HG03025 (cell line): ENCODE measurements at regions not wholly inside any gene's neighbourhood (a gene's known extent, or its start where the extent isn't known, plus 50 kb on each side); places are given as distances from the start of the nearest gene placed in this dataset.
"Not testable (repeated sequence)": the region's sequence is repeated elsewhere in the genome, so short reads cannot be mapped to it uniquely, and the experiment has no call there.

ENCODE experiments used
- ATAC-seq: cut with Tn5 transposase; IDR thresholded peaks from one replicate; pipeline ENCODE4 v1.9.1; 2021; ENCODE audit warnings: mild to moderate bottlenecking, moderate library complexity; ENCODE audit not compliant: unreplicated experiment, low FRiP score

DNA sequence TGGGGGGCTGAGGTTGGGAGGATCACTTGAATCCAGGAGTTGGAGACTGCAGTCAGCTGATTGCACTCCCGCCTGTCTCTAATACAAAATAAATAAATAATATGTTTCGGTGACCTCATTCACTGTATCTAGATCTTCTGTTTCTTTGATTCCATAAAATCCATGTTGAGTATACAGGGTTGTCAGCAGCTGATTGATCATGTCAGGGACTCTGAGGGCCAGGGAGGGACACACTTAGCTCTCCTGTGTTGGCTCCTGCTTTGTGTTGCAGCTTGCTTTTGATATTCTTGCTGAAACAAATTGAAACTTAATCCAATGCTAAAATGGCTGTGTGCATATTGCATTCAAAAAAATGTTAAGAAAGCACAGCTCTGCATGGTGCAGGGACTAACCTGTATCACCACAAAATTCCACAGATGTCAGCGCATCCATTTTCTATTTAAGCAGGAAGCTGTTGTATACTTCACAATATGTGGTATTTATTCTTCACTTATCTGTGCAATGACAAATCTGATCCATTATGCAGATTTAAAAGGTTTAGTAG is 454.5 kb downstream of the CDH11 start:
- ATAC-seq: no peak

DNA sequence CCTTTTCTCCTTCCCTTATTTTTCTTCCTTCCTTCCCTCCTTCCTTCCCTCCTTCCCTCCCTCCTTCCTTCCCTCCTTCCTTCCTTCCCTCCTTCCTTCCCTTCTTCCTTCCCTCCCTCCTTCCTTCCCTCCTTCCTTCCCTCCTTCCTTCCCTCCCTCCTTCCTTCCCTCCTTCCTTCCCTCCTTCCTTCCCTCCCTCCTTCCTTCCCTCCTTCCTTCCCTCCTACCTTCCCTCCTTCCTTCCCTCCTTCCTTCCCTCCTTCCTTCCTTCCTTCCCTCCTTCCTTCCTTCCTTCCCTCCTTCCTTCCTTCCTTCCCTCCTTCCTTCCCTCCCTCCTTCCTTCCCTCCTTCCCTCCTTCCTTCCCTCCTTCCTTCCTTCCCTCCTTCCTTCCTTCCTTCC is 459.6 kb downstream of the CDH11 start:
- ATAC-seq: not testable (repeated sequence)

DNA sequence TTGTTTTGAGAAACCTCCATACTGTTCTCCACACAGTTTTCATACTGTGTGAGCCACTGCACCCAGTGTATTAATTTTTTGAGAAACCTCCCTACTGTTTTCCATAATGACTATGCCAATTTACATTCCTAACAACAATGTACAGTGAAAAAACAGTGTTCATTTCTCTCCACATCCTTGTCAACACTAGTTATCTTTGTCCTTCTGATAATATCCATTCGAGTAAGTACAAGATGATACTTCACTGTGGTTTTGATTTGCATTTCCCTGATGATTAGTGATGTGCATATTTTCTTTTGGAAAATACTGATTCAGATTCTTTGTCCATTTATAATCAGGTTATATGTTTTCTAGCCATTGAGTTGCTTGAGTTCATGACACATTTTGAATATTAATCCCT is 462.0 kb downstream of the CDH11 start:
- ATAC-seq: no peak

DNA sequence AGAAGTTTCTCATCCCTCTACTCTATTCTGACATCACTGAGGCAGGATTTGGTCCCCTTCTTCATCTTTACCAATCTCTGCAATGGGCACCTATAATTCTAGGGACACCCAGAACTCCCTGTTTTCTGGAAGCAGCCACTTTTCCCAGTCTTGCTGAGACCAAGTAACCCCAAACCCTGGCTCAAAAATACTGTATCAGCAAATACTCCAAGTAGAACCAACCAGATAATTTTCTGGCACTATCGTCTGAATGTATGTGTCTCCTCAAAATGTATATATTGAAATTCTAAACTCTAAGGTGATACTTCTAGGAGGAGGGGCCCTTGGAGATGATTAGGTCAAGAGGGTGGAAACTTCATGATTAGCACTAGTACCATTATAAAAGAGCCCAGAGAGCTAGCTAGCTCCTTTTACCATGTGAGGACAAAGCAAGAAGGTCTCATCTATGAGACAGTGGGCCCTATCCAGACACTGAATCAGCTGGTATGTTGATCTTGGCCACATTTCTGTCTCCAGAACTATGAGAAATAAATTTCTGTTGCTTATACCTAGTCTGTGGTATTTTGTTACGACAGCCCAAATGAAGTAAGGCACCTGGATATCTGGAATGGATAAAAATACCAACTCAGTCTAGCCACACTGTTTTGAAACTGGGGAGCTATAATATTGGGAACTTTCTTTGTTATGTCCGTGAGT is 464.4 kb downstream of the CDH11 start:
- no peak for ATAC-seq

DNA sequence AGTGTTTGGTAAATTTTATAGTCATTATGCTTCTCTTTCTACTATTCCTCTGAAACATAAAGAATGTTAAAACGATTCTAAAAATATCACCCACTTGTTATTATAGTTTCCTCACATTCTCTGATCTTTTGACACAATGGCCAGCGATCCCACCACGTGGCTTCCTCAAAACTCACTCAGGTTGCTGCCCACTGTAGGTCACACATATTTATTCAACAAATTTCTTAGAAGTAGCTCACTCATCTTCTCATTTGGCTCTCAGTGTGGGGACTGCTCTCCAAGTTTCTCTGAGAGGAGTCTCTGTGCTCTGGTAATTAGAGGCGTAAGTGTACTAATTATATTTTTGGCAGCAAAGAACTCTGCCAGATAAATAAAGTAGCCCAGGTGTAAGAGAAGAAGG is 465.4 kb downstream of the CDH11 start:
- no peak for ATAC-seq

DNA sequence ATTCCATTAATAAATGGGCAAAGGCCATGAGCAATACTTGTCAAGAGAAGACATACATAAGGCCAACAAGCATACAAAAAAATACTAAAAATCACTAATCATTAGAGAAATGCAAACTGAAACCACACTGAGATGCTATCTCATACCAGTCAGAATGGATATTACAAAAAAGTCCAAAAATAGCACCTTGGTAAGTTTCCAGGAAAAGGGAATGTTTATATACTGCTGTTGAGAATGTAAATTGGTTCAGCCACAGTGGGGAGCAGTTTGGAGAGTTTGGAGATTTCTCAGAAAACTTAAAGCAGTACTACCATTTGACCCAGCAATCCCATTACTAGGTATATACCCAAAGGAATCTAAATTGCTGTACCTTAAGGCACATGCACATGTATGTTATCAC is 467.7 kb downstream of the CDH11 start:
- no peak for ATAC-seq

DNA sequence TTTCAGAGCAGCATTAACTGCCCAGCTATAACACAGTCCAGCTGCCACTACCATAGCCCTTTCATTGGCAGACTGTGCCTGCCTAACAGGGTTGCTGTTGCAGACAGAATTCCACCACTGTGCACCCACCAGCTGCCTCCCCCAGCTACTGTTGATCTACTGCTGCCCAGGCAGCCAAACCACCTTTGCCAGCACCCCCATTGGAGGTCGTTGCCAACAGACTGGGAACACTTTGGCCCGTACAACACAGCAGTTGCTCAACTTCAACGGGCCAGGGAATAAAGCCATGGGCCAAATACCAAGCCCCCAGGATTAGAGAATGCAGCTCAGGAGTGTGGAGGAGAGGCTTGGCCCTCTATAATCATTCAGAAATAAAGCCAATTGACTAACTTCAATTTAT is 473.6 kb downstream of the CDH11 start:
- ATAC-seq: no peak

DNA sequence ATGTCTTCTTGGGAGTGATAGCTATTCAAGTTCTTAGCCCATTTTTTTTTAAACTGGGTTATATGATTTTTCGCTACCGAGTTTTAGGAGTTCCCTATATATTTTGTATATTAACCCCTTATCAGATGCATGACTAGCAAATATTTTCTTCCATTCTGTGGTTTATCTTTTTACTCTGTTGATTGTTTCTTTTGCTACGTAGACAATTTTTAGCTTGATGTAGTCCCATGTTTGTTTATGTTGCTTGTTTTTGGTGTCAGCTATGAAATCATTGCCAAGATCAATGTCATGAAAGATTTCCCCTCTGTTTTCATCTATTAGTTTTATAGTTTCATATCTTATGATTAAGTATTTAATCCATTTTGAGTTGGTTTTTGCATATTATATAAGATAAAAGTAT is 480.5 kb downstream of the CDH11 start:
- no peak for ATAC-seq

DNA sequence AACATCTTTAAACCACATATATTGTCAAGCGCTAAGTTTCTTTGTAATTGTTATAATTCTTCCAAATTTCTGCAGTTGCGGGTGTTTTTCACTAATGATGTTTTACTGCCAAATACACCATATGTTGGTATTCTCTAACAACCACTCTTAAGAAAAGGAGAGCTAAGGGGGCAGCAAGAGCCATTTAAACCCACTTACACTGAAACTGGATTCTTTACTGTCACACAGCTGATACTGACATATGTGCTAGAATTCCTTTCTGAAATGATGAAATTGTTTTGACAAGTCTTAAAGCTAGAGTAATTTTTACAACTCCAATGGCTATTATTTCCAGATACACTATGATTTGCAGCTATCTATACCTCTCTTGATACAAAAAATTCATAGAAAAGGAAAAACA is 483.1 kb downstream of the CDH11 start:
- no peak for ATAC-seq

DNA sequence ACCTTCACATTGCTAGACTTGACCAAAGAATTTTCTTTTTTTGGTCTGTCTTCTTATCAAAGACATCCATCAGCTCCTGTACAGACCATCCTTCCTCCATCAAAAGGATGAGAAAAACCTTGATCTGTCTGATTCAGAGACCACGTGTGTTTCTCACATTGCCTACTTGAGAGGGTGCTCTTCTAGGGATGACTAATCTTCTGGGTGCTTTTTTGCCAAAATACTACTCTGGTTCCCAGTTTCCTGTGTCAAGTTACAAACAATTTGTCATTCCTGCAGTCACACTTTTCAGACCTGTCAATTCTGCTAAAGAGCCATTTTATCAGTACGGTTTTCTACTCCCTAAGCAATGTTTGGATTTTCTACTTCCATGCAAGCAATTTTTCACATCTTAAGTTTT is 492.2 kb downstream of the CDH11 start:
- no peak for ATAC-seq

DNA sequence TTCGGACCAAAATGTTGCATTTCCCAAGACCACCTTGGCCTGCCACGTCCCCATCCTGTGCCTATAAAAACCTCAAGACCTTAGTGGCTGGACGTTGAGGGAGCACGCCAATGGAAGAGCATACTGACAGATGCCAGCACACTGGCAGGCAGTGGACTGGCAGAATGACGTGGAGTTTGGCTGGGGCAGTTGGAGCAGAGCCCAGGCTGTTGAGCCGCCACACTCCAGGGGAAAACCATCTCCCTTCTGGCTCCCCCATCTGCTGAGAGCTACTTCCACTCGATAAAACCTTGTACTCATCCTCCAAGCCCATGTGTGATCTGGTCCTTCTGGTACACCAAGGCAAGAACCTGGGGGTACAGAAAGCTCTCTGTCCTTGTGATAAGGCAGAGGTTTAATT is 494.1 kb downstream of the CDH11 start:
- no peak for ATAC-seq

DNA sequence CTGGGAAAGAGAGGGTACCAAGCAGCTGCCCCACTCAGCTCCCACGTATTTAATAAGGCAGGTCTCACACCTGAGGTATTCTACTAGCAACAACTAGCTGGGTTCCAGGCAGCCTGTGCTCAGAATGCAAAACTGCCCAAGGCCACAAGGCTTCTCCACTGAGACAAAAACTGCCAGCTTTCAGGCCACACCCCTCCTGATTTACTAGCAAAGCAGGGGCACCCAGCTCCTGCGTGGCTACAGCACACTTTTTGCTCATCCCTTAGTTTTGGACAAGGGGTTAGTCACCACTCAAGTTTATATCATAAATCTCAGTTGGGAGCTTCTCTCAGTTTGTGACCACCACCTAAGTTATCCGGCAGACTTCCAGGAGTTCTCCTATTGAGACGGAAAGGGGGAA is 494.6 kb downstream of the CDH11 start:
- no peak for ATAC-seq

DNA sequence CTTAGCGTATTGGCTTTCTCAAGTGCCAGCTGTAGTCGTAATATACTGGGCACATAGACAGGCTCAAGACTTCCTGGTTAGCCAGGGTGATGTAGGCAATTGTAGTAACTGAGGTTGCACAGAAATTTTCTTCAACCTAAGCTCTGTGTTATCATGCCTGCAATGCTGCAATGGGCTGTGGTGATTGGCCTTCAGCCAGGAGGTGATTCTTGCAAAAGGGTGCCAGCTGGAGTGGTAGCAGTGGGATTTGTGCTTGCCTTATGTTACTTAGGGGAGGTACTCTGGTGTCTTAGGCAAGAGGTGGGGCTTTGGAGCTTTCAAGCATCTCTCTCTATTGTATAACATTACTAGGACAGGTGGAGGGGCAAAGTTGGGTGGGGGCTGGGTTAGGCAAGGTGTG is 495.1 kb downstream of the CDH11 start:
- ATAC-seq: no peak

DNA sequence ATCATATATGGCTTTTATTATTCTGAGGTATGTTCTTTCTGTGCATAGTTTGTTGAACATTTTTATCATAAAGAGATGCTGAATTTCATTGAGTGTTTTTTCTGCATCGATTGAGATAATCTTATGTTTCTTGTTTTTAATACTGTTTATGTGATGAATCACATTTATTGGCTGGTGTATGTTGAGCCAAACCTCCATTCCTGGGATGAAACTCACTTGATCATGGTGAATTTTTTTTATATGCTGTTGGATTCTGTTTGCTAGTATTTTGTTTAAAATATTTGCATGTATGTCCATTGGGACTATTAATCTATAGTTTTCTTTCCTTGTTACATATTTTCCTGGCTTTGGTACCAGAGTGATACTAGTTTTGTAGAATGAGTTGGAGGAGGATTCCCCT is 500.2 kb downstream of the CDH11 start:
- no peak for ATAC-seq

DNA sequence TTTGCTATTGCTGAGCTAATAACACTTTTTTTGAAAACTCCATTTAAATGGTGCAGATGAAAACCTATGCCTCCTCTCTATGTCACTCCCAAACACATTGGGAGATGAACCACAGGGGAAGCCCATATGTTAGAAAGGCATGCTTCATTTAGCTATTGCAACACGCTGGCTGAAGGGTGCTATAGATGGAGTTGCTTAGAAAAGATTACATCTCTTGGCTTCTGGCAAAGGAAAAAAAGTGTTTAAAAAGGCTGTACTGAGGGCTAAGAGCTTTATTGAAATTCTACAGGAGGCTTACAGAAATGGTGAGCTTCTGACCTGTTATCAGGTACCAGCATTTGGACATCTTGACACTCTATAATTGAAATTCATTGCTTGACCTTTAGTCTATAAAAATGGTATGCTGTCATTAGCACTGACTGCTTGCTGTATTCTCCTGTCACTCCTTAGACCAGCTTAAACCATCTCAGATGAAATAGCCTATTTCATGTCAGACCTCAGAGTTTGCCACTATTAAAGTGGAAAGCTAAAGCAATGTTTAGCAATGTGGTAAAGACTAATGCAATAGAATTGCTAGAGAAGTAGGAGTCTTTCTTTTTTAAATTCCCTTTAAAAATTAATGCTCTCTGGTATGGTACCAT is 503.9 kb downstream of the CDH11 start:
- ATAC-seq: no peak

DNA sequence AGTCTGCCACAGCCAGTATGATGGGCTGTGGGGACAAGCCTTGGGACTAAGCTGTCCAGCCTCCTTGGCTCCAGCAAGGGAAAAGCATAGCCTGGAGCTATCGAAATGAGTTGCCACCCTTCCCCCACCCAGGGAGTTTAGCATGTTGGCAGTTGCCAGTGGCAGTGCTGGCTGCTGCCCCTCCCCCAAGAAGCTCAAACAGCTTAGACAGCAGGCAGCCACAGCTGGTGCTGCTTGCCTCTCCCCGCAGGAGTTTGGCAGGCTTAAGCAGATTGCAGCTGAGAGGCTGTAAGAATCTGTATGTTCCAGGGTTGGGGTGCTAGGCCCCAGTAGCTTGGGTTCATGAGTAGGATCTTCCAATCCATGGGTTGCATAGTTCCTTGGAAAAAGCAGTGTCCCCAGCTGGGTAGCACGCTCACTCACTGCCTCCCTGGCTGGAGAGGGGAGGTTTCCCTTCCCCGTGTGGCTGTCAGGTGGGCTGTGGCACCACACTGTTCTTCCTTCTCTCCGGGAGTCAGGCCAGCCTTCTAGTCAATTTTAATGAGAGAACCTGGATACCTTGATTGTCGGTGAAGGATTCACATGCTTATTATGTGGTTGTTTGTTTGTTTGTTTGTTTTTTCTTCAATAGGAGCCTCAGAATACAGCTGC is 506.1 kb downstream of the CDH11 start:
- no peak for ATAC-seq

DNA sequence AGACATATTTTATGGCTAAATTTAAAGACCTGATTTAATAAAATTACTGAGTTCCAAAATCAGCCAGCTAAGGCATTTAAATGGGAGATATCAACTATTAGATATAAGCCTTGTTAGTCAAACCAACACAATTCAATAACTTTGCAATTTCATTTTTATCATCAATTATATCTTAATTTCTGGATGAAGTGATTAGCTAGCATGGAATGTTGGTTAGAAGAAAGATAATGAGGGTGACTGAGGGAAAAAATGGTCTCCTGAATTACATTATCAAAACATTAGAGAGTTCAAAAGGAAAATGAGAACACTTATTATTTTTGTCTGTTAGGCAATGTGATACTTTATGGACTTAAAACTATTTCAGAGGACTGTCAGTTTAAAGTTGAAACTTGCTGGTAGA is 525.7 kb downstream of the CDH11 start:
- ATAC-seq: no peak

DNA sequence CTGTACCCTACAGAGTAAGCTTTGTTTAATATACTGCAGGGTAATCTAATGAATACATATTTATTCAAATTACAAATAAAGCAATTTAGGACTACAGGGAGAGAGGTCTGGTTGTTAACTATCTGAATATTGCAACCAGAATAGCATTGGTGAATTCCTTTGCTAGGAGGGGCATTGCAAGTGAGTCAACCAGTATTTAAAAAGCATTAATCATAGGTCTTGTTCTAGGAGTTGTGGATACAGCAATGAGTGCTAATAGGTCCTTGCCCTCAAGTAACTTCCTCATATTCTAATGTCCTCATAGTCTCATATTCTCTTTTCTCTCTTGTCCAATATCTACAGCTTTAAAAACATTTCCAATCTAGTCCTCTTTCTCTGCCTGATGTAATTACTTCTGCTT is 531.4 kb downstream of the CDH11 start:
- ATAC-seq: no peak

DNA sequence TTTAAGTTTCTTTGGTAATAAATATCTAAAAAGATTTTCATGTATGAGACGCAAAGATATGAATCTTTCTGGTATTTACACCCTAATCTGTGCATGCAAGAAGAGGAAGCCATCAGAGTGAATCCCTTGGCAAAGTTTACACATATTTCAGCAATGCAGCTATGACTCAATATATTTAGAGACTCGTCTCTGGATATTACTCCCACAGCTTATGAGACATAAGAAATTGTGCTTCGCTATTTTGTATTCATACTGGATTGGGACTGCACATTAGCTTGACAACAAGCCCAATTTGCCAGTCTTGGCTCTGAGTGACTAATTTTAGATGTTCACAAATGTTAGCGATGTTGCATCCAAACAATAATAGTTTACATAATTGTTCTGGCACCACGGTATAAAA is 532.0 kb downstream of the CDH11 start:
- no peak for ATAC-seq

DNA sequence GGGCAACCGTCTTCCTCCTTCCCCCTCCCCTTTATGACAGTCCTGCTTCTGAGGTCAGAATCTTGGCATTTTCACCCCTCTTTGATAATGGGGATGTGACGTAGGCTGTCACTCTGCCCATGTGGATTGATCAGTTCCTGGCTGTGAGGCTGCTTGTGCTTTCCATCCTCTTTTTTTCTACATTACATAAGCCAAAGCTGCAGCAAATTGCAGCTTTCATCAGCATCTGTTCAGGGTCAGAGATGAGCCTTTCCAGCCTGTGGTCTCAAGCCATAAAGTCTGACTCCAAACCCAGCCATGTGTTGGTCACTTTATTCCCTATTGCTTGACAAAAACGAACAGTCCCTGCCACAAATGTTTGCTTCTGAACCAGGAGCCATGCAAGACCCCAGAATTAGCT is 535.1 kb downstream of the CDH11 start:
- ATAC-seq: no peak

DNA sequence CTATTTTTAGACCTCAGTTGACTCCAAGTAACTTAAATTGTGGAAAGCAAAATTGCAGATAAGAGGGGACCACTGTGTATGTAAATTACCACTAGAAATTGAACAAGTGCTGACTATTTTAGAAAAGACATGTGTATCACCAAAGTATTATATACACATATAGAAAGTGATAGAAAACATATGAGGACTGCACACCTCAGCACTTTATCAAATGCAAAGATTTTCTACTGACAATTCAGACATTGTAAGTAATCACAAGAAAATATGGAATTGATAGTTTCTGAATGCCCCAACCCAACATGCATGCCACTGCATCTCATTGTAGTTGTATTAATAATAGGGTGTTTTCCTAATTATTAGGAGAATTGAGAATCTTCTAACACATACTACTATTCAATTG is 536.5 kb downstream of the CDH11 start:
- ATAC-seq: no peak

DNA sequence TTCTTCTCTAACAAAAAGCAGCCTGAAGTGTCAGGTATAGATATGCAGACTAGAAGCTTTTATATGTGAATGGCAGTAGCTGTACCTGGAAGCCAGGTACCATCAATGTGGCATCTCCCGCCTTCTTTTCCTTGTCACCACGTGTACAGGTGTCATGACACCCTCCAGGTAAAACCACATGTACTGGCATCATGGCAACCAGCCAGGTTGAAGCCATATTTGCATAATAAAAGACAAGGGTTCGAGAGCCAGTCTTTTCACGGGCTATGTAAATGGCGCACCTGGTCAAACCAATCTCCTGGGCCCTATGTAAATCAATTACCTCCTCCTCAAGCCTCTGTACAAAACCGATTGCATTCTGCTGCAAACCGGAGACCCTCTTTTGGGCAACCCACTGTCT is 541.3 kb downstream of the CDH11 start:
- no peak for ATAC-seq
